ENCODE measurements at regions not wholly inside any gene's neighbourhood (a gene's known extent, or its start where the extent isn't known, plus 50 kb on each side); places are given as distances from the start of the nearest gene placed in this dataset.

DNA sequence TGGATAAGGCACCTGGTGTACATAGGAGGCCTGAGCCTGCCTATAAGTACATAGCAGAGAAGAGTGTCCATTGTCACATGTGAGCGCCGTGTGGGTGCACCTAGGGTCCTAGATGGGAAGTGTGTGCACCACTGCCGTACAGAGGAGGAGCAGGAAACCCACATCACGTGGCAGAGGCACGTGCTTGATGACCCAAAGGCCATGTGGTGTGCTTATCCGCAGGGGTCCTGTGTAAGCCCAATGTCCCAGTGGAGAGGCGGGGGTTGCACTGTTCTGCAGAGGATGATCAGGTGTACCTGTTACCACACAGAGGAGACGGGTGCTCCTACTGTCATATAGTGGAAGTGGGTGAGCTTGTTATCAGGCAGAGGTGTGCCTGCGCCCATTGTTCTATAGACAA, 354.1 kb upstream of the IRX2 start:
- Histone ChIP-seq H3K9me3 (ENCODE audit: control insufficient read depth, insufficient read depth, low read depth, low read length) (no peaks in the 10 kb centered on the region), H3K27ac (ENCODE audit: insufficient read depth, low read length) (no peak overlapping the region), H3K27me3 (ENCODE audit: control insufficient read depth, insufficient read depth, low read length) (no peaks in the 10 kb centered on the region), H4K20me1 (ENCODE audit: control insufficient read depth, extremely low read depth, insufficient read depth, low read length) (no peaks in the 10 kb centered on the region), H3K79me2 (ENCODE audit: control insufficient read depth, insufficient read depth, low read length) (no peaks in the 10 kb centered on the region), H3K4me1 (ENCODE audit: control insufficient read depth, extremely low read depth, insufficient read depth, low read length) (no peaks in the 10 kb centered on the region), H3K36me3 (ENCODE audit: control insufficient read depth, insufficient read depth, low read length) (no peaks in the 10 kb centered on the region), H3K9ac (ENCODE audit: insufficient read depth, low read length) (no peak overlapping the region), H3K4me2 (ENCODE audit: extremely low read depth, insufficient read depth, low read length) (no peak overlapping the region), H2AFZ (ENCODE audit: low read length) (no peak overlapping the region), H3K4me3 (replicated peaks in 1 of 4; ENCODE audit: control extremely low read depth in 1 of 4, insufficient read depth in 1 of 4, low read depth in 3 of 4, low read length in 4 of 4) (no peak overlapping the region)
- TF ChIP-seq, protein P1, sequence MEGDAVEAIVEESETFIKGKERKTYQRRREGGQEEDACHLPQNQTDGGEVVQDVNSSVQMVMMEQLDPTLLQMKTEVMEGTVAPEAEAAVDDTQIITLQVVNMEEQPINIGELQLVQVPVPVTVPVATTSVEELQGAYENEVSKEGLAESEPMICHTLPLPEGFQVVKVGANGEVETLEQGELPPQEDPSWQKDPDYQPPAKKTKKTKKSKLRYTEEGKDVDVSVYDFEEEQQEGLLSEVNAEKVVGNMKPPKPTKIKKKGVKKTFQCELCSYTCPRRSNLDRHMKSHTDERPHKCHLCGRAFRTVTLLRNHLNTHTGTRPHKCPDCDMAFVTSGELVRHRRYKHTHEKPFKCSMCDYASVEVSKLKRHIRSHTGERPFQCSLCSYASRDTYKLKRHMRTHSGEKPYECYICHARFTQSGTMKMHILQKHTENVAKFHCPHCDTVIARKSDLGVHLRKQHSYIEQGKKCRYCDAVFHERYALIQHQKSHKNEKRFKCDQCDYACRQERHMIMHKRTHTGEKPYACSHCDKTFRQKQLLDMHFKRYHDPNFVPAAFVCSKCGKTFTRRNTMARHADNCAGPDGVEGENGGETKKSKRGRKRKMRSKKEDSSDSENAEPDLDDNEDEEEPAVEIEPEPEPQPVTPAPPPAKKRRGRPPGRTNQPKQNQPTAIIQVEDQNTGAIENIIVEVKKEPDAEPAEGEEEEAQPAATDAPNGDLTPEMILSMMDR (conservative IDR thresholded peaks at IDR 0.05 in 1 of 2, IDR thresholded peaks at IDR 0.05 in 1 of 2; ENCODE audit: low read depth in 1 of 2, low read length in 2 of 2), result no peak
- TF ChIP-seq EZH2 (IDR thresholded peaks at IDR 0.05; ENCODE audit: low read length, missing control alignments), result no peak
- no peak for DNase-seq (ENCODE audit: low read depth in 2 of 2)

DNA sequence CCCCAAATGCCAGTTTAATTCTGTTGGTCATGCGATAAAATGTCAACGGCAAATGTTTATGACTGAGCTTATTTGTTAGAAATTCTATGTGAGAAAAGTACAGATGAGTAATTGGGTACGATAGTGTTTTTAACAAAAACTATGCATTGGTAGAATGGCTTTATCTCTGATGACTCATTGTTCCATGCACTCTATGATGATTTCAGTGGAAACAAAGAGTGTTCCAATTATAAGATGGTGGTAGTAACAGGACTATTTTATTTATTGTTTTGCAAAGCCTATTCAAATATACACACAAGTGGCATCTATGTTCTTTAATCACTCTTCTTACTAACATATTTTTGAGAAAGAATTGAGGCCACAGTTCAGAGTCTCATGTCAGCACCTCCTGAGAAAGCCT, 353.7 kb upstream of the IRX2 start:
- H4K20me1 ChIP-seq (ENCODE audit: control insufficient read depth, extremely low read depth, insufficient read depth, low read length), result no peaks in the 10 kb centered on the region
- no peaks in the 10 kb centered on the region for H3K79me2 ChIP-seq (ENCODE audit: control insufficient read depth, insufficient read depth, low read length)
- TF ChIP-seq, protein P1 (conservative IDR thresholded peaks at IDR 0.05 in 1 of 2, IDR thresholded peaks at IDR 0.05 in 1 of 2; ENCODE audit: low read depth in 1 of 2, low read length in 2 of 2), result no peak
- TF ChIP-seq EZH2 (IDR thresholded peaks at IDR 0.05; ENCODE audit: low read length, missing control alignments), result no peak
- H3K27ac ChIP-seq (ENCODE audit: insufficient read depth, low read length), result no peak overlapping the region
- H3K4me3 ChIP-seq (replicated peaks in 1 of 4; ENCODE audit: control extremely low read depth in 1 of 4, insufficient read depth in 1 of 4, low read depth in 3 of 4, low read length in 4 of 4), result no peak overlapping the region
- no peak overlapping the region for H3K4me2 ChIP-seq (ENCODE audit: extremely low read depth, insufficient read depth, low read length)
- H3K4me1 ChIP-seq (ENCODE audit: control insufficient read depth, extremely low read depth, insufficient read depth, low read length), result no peaks in the 10 kb centered on the region
- H3K36me3 ChIP-seq (ENCODE audit: control insufficient read depth, insufficient read depth, low read length), result no peaks in the 10 kb centered on the region
- peak in 1 of 2 donors; percentile 39 for DNase-seq (ENCODE audit: low read depth in 2 of 2)
- H3K27me3 ChIP-seq (ENCODE audit: control insufficient read depth, insufficient read depth, low read length), result no peaks in the 10 kb centered on the region
- H3K9ac ChIP-seq (ENCODE audit: insufficient read depth, low read length), result no peak overlapping the region
- H2AFZ ChIP-seq (ENCODE audit: low read length), result no peak overlapping the region
- H3K9me3 ChIP-seq (ENCODE audit: control insufficient read depth, insufficient read depth, low read depth, low read length), result no peaks in the 10 kb centered on the region

DNA sequence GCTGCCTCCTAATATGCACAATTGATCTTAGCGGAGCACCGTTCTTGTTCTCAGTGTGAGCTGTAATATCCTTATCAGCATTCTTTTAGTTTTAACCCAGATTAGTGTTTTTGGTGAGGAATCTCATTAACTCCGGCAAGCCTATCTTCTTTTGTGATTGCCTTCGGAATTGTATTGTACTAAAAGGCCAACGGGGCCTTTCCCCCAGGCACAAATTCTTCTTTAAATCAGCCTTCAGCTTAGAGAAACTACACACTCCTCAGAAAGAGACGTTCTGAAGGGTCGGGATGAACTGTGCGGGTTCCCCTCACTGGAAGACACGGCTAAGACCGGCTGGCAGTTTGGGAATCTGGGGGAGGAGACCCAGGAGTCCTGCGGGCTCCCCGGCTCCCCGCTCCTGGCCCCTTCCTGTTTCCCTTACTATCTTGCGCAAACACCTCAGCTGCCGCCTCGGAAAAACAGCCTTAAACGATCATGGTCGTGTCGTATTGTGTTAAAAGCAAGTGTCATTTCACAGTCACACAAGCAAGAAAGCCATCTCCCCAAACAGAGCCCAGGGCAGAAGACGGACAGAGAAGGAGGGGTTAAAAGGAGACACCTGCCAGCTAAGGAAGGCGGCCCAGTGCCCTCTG, 353.1 kb upstream of the IRX2 start:
- H2AFZ ChIP-seq (ENCODE audit: low read length), result no peak overlapping the region

More for the DNA sequence above, 353.1 kb upstream of the IRX2 start:
- no peaks in the 10 kb centered on the region for H4K20me1 ChIP-seq (ENCODE audit: control insufficient read depth, extremely low read depth, insufficient read depth, low read length)
- TF ChIP-seq, protein P1 (conservative IDR thresholded peaks at IDR 0.05 in 1 of 2, IDR thresholded peaks at IDR 0.05 in 1 of 2; ENCODE audit: low read depth in 1 of 2, low read length in 2 of 2), result no peak
- TF ChIP-seq EZH2 (IDR thresholded peaks at IDR 0.05; ENCODE audit: low read length, missing control alignments), result no peak
- H3K4me1 ChIP-seq (ENCODE audit: control insufficient read depth, extremely low read depth, insufficient read depth, low read length), result no peaks in the 10 kb centered on the region
- no peak overlapping the region for H3K4me3 ChIP-seq (replicated peaks in 1 of 4; ENCODE audit: control extremely low read depth in 1 of 4, insufficient read depth in 1 of 4, low read depth in 3 of 4, low read length in 4 of 4)
- H3K36me3 ChIP-seq (ENCODE audit: control insufficient read depth, insufficient read depth, low read length), result no peaks in the 10 kb centered on the region
- H3K9me3 ChIP-seq (ENCODE audit: control insufficient read depth, insufficient read depth, low read depth, low read length), result no peaks in the 10 kb centered on the region
- no peaks in the 10 kb centered on the region for H3K27me3 ChIP-seq (ENCODE audit: control insufficient read depth, insufficient read depth, low read length)
- H3K9ac ChIP-seq (ENCODE audit: insufficient read depth, low read length), result no peak overlapping the region
- no peak overlapping the region for H3K4me2 ChIP-seq (ENCODE audit: extremely low read depth, insufficient read depth, low read length)
- H3K27ac ChIP-seq (ENCODE audit: insufficient read depth, low read length), result no peak overlapping the region
- H3K79me2 ChIP-seq (ENCODE audit: control insufficient read depth, insufficient read depth, low read length), result no peaks in the 10 kb centered on the region
- no peak for DNase-seq (ENCODE audit: low read depth in 2 of 2)
